ENCODE measurements at regions not wholly inside any gene's neighbourhood (a gene's known extent, or its start where the extent isn't known, plus 50 kb on each side); places are given as distances from the start of the nearest gene placed in this dataset.

DNA sequence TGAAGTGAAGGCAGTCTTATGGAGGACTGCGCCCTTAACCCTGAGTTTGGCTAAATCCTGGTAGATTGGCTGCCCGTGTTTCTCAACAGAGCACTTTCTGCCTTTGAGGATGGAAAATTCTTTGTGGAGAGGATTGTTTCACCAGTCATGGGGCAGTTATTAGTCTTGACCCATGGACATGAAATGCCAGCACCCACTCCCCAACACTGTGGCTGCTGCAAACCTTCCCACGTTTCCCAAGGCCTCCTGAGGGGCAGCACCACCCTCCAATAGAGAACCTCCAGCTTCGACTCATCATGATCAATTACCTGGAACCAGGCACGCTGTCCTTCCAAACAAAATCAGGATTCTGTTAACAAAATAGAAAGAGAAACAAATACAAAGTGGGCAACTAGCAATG is 117.8 kb downstream of the PXDC1 start:
- Histone ChIP-seq H3K36me3 (no peaks in the 10 kb centered on the region), H3K27ac (no peak overlapping the region), H3K27me3 (replicated peaks in 1 of 7) (peaks cover 0 to 3% (median 0%) of the 10 kb centered on the region in 7 donors), H3K4me3 (no peak overlapping the region), H3K4me1 (peaks cover 0 to 10% (median 0%) of the 10 kb centered on the region in 6 donors), H3K9me3 (peaks cover 0 to 4% (median 0%) of the 10 kb centered on the region in 8 donors)
- 82 to 94% (median 89%) methylated on average over 5 of the region's 5 CpGs for WGBS, 5 donors
- intact Hi-C loops (cut with DNase I; ENCODE audit: low total_unique reads) = no loop called here
- TF ChIP-seq CTCF (IDR thresholded peaks at IDR 0.05 in 8 of 11, conservative IDR thresholded peaks at IDR 0.05 in 3 of 11) (no peak), POLR2A (IDR thresholded peaks at IDR 0.05) (no peak), POLR2AphosphoS5 (IDR thresholded peaks at IDR 0.05) (no peak)
- no peak for DNase-seq

GRCh38 chr6:3631877-3632276 is 119.6 kb downstream of the PXDC1 start:
- H3K4me3 ChIP-seq = no peak overlapping the region
- H3K4me1 ChIP-seq = peaks cover 0 to 10% (median 3%) of the 10 kb centered on the region in 6 donors
- no peaks in the 10 kb centered on the region for H3K36me3 ChIP-seq
- H3K9me3 ChIP-seq = no peaks in the 10 kb centered on the region
- intact Hi-C loops (cut with DNase I; ENCODE audit: low total_unique reads) = no loop called here
- H3K27me3 ChIP-seq (replicated peaks in 1 of 7) = peaks cover 0 to 21% (median 0%) of the 10 kb centered on the region in 7 donors
- H3K27ac ChIP-seq = no peak overlapping the region
- no peak for DNase-seq
- WGBS, 5 donors = 90 to 97% (median 94%) methylated on average over 7 of the region's 7 CpGs
- TF ChIP-seq POLR2AphosphoS5 (IDR thresholded peaks at IDR 0.05) (no peak), POLR2A (IDR thresholded peaks at IDR 0.05) (no peak), CTCF (IDR thresholded peaks at IDR 0.05 in 8 of 11, conservative IDR thresholded peaks at IDR 0.05 in 3 of 11) (no peak)

GRCh38 chr6:3631186-3631585 is 120.3 kb downstream of the PXDC1 start:
- H3K27me3 ChIP-seq (replicated peaks in 1 of 7) = peaks cover 0 to 26% (median 0%) of the 10 kb centered on the region in 7 donors
- no peaks in the 10 kb centered on the region for H3K9me3 ChIP-seq
- no peak overlapping the region for H3K4me3 ChIP-seq
- H3K4me1 ChIP-seq = peaks cover 0 to 10% (median 3%) of the 10 kb centered on the region in 6 donors
- intact Hi-C loops (cut with DNase I; ENCODE audit: low total_unique reads) = no loop called here
- DNase-seq = no peak
- H3K36me3 ChIP-seq = no peaks in the 10 kb centered on the region
- no peak for TF ChIP-seq CTCF (IDR thresholded peaks at IDR 0.05 in 8 of 11, conservative IDR thresholded peaks at IDR 0.05 in 3 of 11)
- no peak for TF ChIP-seq POLR2AphosphoS5 (IDR thresholded peaks at IDR 0.05)
- TF ChIP-seq POLR2A (IDR thresholded peaks at IDR 0.05) = no peak
- WGBS, 5 donors = 89 to 98% (median 95%) methylated on average over 3 of the region's 3 CpGs
- H3K27ac ChIP-seq = no peak overlapping the region

- Histone ChIP-seq H3K27ac (no peak overlapping the region), H3K4me3 (no peak overlapping the region), H3K27me3 (replicated peaks in 1 of 7) (peaks cover 0 to 34% (median 0%) of the 10 kb centered on the region in 7 donors), H3K9me3 (no peaks in the 10 kb centered on the region), H3K4me1 (peaks cover 0 to 10% (median 3%) of the 10 kb centered on the region in 6 donors), H3K36me3 (no peaks in the 10 kb centered on the region)
- DNase-seq = no peak
- intact Hi-C loops (cut with DNase I; ENCODE audit: low total_unique reads) = no loop called here
- 46 to 72% (median 60%) methylated on average over 4 of the region's 4 CpGs for WGBS, 5 donors
- TF ChIP-seq CTCF (IDR thresholded peaks at IDR 0.05 in 8 of 11, conservative IDR thresholded peaks at IDR 0.05 in 3 of 11) (no peak), POLR2AphosphoS5 (IDR thresholded peaks at IDR 0.05) (peak in 1 of 3 donors; percentile 48)
These were observed 121.2 kb downstream of the PXDC1 start for GRCh38 chr6:3630258-3630835.

All from spleen (tissue), 11 donors.